ENCODE measurements at regions not wholly inside any gene's neighbourhood (a gene's known extent, or its start where the extent isn't known, plus 50 kb on each side); places are given as distances from the start of the nearest gene placed in this dataset.

GRCh38 chr12:98262902-98263301 is 252.5 kb upstream of the TMPO start:
- ATAC-seq (ENCODE audit: insufficient number of reproducible peaks, low FRiP score, low read depth): no peak
- no peaks in the 10 kb centered on the region for H3K27me3 ChIP-seq (replicated peaks; ENCODE audit: insufficient read depth)
- H3K4me3 ChIP-seq: no peak overlapping the region
- H3K9me3 ChIP-seq: no peaks in the 10 kb centered on the region
- H3K27ac ChIP-seq: no peak overlapping the region
- no peaks in the 10 kb centered on the region for H3K36me3 ChIP-seq
- no peaks in the 10 kb centered on the region for H3K4me1 ChIP-seq (ENCODE audit: control insufficient read depth in 1 of 2, low read depth in 2 of 2)
- TF ChIP-seq, protein P1, sequence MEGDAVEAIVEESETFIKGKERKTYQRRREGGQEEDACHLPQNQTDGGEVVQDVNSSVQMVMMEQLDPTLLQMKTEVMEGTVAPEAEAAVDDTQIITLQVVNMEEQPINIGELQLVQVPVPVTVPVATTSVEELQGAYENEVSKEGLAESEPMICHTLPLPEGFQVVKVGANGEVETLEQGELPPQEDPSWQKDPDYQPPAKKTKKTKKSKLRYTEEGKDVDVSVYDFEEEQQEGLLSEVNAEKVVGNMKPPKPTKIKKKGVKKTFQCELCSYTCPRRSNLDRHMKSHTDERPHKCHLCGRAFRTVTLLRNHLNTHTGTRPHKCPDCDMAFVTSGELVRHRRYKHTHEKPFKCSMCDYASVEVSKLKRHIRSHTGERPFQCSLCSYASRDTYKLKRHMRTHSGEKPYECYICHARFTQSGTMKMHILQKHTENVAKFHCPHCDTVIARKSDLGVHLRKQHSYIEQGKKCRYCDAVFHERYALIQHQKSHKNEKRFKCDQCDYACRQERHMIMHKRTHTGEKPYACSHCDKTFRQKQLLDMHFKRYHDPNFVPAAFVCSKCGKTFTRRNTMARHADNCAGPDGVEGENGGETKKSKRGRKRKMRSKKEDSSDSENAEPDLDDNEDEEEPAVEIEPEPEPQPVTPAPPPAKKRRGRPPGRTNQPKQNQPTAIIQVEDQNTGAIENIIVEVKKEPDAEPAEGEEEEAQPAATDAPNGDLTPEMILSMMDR (IDR thresholded peaks at IDR 0.05): no peak
- no peak for DNase-seq (ENCODE audit: low spot score)

GRCh38 chr12:98274430-98275130 is 240.8 kb upstream of the TMPO start:
- Histone ChIP-seq H3K4me1 (ENCODE audit: control insufficient read depth in 1 of 2, low read depth in 2 of 2) (no peaks in the 10 kb centered on the region), H3K27ac (no peak overlapping the region), H3K9me3 (no peaks in the 10 kb centered on the region), H3K36me3 (no peaks in the 10 kb centered on the region), H3K4me3 (no peak overlapping the region), H3K27me3 (replicated peaks; ENCODE audit: insufficient read depth) (no peaks in the 10 kb centered on the region)
- TF ChIP-seq, protein P1 (IDR thresholded peaks at IDR 0.05): no peak
- no peak for DNase-seq (ENCODE audit: low spot score)
- no peak for ATAC-seq (ENCODE audit: insufficient number of reproducible peaks, low FRiP score, low read depth)

- Histone ChIP-seq H3K36me3 (no peaks in the 10 kb centered on the region), H3K27ac (no peak overlapping the region), H3K4me3 (no peak overlapping the region), H3K27me3 (replicated peaks; ENCODE audit: insufficient read depth) (no peaks in the 10 kb centered on the region), H3K9me3 (no peaks in the 10 kb centered on the region), H3K4me1 (ENCODE audit: control insufficient read depth in 1 of 2, low read depth in 2 of 2) (no peaks in the 10 kb centered on the region)
- TF ChIP-seq, protein P1 (IDR thresholded peaks at IDR 0.05): no peak
- DNase-seq (ENCODE audit: low spot score) (no peak), ATAC-seq (ENCODE audit: insufficient number of reproducible peaks, low FRiP score, low read depth) (no peak)
Observed at GRCh38 chr12:98275131-98275475, 240.3 kb upstream of the TMPO start.

DNA sequence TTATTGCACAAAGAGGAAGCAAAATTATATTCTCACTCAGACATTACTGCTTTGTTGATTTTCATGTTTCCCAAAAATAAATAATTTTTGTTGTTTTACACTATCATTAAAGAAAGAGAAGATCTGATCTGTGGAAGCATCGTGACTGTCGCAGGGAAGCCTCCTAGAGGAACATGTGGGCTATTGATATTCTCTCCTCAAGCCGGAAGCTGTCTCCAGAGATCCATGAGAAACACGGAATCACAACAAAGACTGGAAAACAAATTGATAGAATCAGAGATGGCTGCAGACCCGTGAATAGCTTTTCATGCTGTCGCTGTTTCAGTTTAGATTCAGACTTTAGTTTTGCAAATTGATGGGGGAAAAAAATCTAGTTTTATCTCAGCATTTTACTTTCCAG is 235.2 kb upstream of the TMPO start:
- H3K27me3 ChIP-seq (replicated peaks; ENCODE audit: insufficient read depth): no peaks in the 10 kb centered on the region
- TF ChIP-seq, protein P1 (IDR thresholded peaks at IDR 0.05): no peak
- no peak overlapping the region for H3K27ac ChIP-seq
- H3K4me1 ChIP-seq (ENCODE audit: control insufficient read depth in 1 of 2, low read depth in 2 of 2): no peaks in the 10 kb centered on the region
- no peak for ATAC-seq (ENCODE audit: insufficient number of reproducible peaks, low FRiP score, low read depth)
- DNase-seq (ENCODE audit: low spot score): no peak
- no peaks in the 10 kb centered on the region for H3K36me3 ChIP-seq
- no peaks in the 10 kb centered on the region for H3K9me3 ChIP-seq
- H3K4me3 ChIP-seq: no peak overlapping the region

DNA sequence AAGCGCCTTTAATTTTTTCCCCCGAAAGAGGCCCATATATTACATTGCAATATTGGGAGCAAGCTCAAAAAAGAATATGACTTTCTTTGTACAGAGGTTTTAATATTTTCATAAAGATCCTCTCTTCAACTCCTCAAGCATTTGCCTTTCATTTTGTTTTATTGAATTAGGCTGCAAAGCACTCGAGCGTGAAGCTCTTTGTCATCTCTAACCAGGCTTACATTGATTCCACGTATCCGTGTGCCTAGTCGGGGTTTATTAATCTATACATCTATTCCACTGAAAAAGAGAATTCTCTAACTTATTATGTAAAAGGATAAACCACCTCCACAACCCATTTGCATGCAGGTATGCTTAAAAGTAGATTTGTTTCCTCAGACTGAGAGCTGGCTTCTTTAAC is 234.8 kb upstream of the TMPO start:
- TF ChIP-seq, protein P1 (IDR thresholded peaks at IDR 0.05): no peak
- Histone ChIP-seq H3K27ac (no peak overlapping the region), H3K4me3 (no peak overlapping the region), H3K27me3 (replicated peaks; ENCODE audit: insufficient read depth) (no peaks in the 10 kb centered on the region), H3K4me1 (ENCODE audit: control insufficient read depth in 1 of 2, low read depth in 2 of 2) (no peaks in the 10 kb centered on the region), H3K36me3 (no peaks in the 10 kb centered on the region), H3K9me3 (no peaks in the 10 kb centered on the region)
- no peak for DNase-seq (ENCODE audit: low spot score)
- no peak for ATAC-seq (ENCODE audit: insufficient number of reproducible peaks, low FRiP score, low read depth)
